DOHH2 (cell line): ENCODE measurements at regions not wholly inside any gene's neighbourhood (a gene's known extent, or its start where the extent isn't known, plus 50 kb on each side); places are given as distances from the start of the nearest gene placed in this dataset.

Experiments used
- H3F3A ChIP-seq: fragments of 200-600 bp; sonication (generic), shearing (Covaris generic); 2 replicates; pipeline ENCODE4 v1.6.0; 2016; ENCODE audit warnings: antibody characterized with exemption, mild to moderate bottlenecking; ENCODE audit not compliant: control insufficient read depth, insufficient read depth
- H3K27ac ChIP-seq: fragments of 200-600 bp; sonication (generic); 2 replicates; pipeline ENCODE4 v1.5.1; 2014; ENCODE audit warnings: low read depth, mild to moderate bottlenecking, low read length, moderate library complexity
- H3K27me3 ChIP-seq: fragments of 200-600 bp; sonication (generic); 2 replicates; pipeline ENCODE4 v1.6.1; 2014; ENCODE audit warnings: mild to moderate bottlenecking, low read length, mixed read lengths; ENCODE audit not compliant: control insufficient read depth
- H3K36me3 ChIP-seq: fragments of 200-600 bp; sonication (generic); 2 replicates; pipeline ENCODE4 v1.6.1; 2014; ENCODE audit warnings: mild to moderate bottlenecking, low read length, moderate library complexity, mixed read lengths; ENCODE audit not compliant: control insufficient read depth
- H3K4me1 ChIP-seq: fragments of 200-600 bp; sonication (generic); 2 replicates; pipeline ENCODE4 v1.6.1; 2014; ENCODE audit warnings: mild to moderate bottlenecking, low read length, mixed read lengths; ENCODE audit not compliant: control insufficient read depth
- H3K4me2 ChIP-seq: fragments of 200-600 bp; sonication (generic); 2 replicates; pipeline ENCODE4 v1.6.0; 2014; ENCODE audit warnings: mild to moderate bottlenecking, low read length, moderate library complexity
- H3K4me3 ChIP-seq: fragments of 200-600 bp; sonication (generic); 2 replicates; pipeline ENCODE4 v1.5.1; 2014; ENCODE audit warnings: mild to moderate bottlenecking, low read length, mixed read lengths
- H3K79me2 ChIP-seq: fragments of 200-600 bp; sonication (generic); 2 replicates; pipeline ENCODE4 v1.6.1; 2014; ENCODE audit warnings: mild to moderate bottlenecking, low read length, mixed read lengths; ENCODE audit not compliant: control insufficient read depth
- H3K9me2 ChIP-seq: fragments of 200-600 bp; sonication (generic); replicated peaks from 2 replicates; pipeline ENCODE4 v1.6.1; 2014; ENCODE audit warnings: mild to moderate bottlenecking, low read length, mixed read lengths; ENCODE audit not compliant: control insufficient read depth
- H3K9me3 ChIP-seq: fragments of 200-600 bp; sonication (generic); 2 replicates; pipeline ENCODE4 v1.6.1; 2014; ENCODE audit warnings: antibody characterized with exemption, low read length, mixed read lengths; ENCODE audit not compliant: control insufficient read depth, insufficient read depth
- H4K20me1 ChIP-seq: fragments of 200-600 bp; sonication (generic); 2 replicates; pipeline ENCODE4 v1.6.0; 2014; ENCODE audit warnings: low read depth, mild to moderate bottlenecking, antibody characterized with exemption, low read length, moderate library complexity; ENCODE audit not compliant: control insufficient read depth, insufficient read depth
- EZH2phosphoT487 ChIP-seq: fragments of 200-600 bp; sonication (generic); IDR thresholded peaks from 2 replicates; pipeline ENCODE4 v1.6.1; 2017; ENCODE audit warnings: borderline replicate concordance, mild to moderate bottlenecking, antibody characterized with exemption, low read length, moderate library complexity, mixed read lengths
- TF ChIP-seq, protein P1 (sequence below): fragments of 200-600 bp; sonication (generic); IDR thresholded peaks from one replicate; pipeline ENCODE4 v1.5.1; 2014; ENCODE audit warnings: antibody characterized with exemption, mild to moderate bottlenecking, low read depth, low read length; ENCODE audit not compliant: poor library complexity, severe bottlenecking

DNA sequence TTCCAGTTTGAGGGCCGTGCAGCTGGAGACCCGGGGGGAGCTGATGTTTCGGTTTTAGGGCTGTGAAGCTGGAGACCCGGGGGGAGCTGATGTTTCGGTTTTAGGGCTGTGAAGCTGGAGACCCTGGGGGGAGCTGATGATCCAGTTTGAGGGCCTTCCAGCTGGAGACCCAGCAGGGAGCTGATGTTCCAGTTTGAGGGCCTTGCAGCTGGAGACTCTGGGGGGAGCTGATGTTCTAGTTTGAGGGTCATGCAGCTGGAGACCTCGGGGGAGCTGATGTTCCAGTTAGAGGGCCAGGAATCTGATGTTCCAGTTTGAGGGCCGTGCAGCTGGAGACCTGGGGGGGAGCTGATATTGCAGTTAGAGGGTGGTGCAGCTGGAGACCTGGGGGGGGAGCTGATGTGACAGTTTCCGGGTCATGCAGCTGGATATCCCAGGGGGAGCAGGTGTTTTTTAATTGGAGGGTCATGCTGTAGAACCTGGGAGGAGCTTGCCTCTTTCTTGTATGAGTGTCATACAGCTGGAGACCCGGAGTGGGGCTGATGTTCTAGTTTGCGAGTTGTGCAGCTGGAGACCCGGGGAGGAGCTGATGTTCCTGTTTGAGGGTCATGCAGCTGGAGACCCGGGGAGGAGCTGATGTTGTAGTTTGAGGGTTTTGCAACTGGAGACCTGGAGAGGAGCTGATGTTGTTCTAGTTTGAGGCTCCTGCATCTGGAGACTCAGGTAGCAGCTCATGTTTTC is 153.2 kb downstream of the RTP5 start:
- no peaks in the 10 kb centered on the region for H3K9me3 ChIP-seq
- peaks cover 5% of the 10 kb centered on the region; the same call in 1 of the 2 replicates for H3K4me1 ChIP-seq
- H3K9me2 ChIP-seq = no peaks in the 10 kb centered on the region
- H3K4me3 ChIP-seq = no peak overlapping the region
- H4K20me1 ChIP-seq = no peaks in the 10 kb centered on the region
- H3K27ac ChIP-seq = no peak overlapping the region
- no peaks in the 10 kb centered on the region for H3K27me3 ChIP-seq
- no peaks in the 10 kb centered on the region for H3F3A ChIP-seq
- no peak overlapping the region for H3K4me2 ChIP-seq
- no peaks in the 10 kb centered on the region for H3K79me2 ChIP-seq
- TF ChIP-seq EZH2phosphoT487 = no peak
- TF ChIP-seq, protein P1, sequence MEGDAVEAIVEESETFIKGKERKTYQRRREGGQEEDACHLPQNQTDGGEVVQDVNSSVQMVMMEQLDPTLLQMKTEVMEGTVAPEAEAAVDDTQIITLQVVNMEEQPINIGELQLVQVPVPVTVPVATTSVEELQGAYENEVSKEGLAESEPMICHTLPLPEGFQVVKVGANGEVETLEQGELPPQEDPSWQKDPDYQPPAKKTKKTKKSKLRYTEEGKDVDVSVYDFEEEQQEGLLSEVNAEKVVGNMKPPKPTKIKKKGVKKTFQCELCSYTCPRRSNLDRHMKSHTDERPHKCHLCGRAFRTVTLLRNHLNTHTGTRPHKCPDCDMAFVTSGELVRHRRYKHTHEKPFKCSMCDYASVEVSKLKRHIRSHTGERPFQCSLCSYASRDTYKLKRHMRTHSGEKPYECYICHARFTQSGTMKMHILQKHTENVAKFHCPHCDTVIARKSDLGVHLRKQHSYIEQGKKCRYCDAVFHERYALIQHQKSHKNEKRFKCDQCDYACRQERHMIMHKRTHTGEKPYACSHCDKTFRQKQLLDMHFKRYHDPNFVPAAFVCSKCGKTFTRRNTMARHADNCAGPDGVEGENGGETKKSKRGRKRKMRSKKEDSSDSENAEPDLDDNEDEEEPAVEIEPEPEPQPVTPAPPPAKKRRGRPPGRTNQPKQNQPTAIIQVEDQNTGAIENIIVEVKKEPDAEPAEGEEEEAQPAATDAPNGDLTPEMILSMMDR = no peak
- no peaks in the 10 kb centered on the region for H3K36me3 ChIP-seq

DNA sequence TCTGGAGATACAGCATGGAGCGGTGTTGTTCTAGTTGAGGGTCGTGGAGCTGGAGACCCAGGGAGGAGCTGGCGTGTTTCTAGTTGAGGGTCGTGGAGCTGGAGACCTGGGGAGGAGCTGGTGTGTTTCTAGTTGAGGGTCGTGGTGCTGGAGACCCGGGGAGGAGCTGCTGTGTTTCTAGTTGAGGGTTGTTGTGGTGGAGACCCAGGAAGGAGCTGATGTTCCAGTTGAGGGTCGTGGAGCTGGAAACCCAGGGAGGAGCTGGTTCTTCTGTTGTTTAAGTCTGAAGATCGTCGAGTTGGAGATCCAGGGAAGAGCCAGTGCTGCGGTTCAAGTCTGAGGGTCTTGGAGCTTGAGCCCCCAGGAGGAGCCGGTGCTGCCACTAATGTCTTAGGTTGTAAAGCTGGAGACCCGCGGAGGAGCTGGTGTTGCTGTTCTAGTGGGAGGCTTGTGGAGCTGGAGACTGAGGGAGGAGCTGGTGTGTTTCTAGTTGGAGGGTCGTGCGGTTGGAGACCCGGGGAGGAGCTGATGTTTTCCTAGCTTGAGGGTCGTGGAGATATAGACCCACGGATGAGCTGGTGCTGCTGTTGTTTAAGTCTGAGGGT is 155.3 kb downstream of the RTP5 start:
- Histone ChIP-seq H3K4me1 (no peaks in the 10 kb centered on the region), H3K4me3 (no peak overlapping the region), H3K79me2 (no peaks in the 10 kb centered on the region), H3K4me2 (no peak overlapping the region), H3K9me3 (no peaks in the 10 kb centered on the region), H3F3A (no peaks in the 10 kb centered on the region), H3K9me2 (no peaks in the 10 kb centered on the region), H3K27ac (no peak overlapping the region), H3K36me3 (no peaks in the 10 kb centered on the region), H4K20me1 (no peaks in the 10 kb centered on the region), H3K27me3 (no peaks in the 10 kb centered on the region)
- TF ChIP-seq EZH2phosphoT487 = no peak
- TF ChIP-seq, protein P1 = no peak

DNA sequence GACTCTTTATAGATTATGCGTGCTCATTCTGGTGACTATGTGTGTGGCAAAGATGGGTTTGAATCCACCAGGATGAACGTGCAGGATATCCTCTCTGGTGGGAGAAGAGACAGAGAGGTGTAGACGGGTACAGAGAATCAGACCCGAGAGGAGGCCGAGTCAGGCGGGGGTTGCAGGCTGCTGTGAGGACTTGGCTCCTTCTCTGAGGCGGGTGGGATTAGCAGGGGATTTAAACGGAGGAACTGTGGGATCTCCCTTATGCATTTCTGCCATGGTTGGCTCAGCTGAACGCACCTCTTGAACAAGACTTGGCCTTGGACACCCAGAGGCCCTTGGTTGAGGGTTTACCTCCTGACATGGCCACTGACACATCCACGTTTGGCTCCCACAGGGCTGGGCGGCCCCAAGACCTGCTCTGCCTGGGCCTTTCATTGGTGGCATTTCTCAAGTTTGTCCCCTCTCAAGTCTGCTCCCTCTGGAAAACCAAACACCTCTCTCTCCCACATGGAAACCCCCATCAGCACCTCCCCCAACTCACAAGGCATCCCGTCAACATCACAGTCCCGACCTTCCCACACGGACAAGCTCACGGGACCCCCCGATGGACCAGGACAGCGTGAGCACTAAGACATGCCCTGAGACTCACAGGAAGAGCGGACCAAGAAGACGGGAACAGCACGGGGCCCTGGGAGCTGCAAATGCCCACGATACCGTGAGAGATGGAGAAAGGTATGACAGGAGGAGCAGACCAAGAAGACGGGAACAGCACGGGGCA is 158.3 kb downstream of the RTP5 start:
- H3K79me2 ChIP-seq = no peaks in the 10 kb centered on the region

More for the DNA sequence above, 158.3 kb downstream of the RTP5 start:
- peaks cover 7% of the 10 kb centered on the region for H3K27me3 ChIP-seq
- no peaks in the 10 kb centered on the region for H3K36me3 ChIP-seq
- no peaks in the 10 kb centered on the region for H3K9me3 ChIP-seq
- H4K20me1 ChIP-seq = no peaks in the 10 kb centered on the region
- no peak overlapping the region for H3K27ac ChIP-seq
- H3K4me3 ChIP-seq = no peak overlapping the region
- no peaks in the 10 kb centered on the region for H3K9me2 ChIP-seq
- no peak overlapping the region for H3K4me2 ChIP-seq
- TF ChIP-seq, protein P1 = no peak
- TF ChIP-seq EZH2phosphoT487 = no peak
- H3F3A ChIP-seq = no peaks in the 10 kb centered on the region
- H3K4me1 ChIP-seq = no peaks in the 10 kb centered on the region
